BE2C (cell line): ENCODE measurements at regions not wholly inside any gene's neighbourhood (a gene's known extent, or its start where the extent isn't known, plus 50 kb on each side); places are given as distances from the start of the nearest gene placed in this dataset.

Experiments used
- DNase-seq: peaks from one replicate; pipeline ENCODE4 v3.0.0-alpha.2; 2020
- H3K27me3 ChIP-seq: fragments of 250-450 bp; sonication (Bioruptor Pico); 2 replicates; pipeline ENCODE4 v1.5.1; 2020; ENCODE audit warnings: mild to moderate bottlenecking
- H3K36me3 ChIP-seq: fragments of 250-450 bp; sonication (Bioruptor Pico); 2 replicates; pipeline ENCODE4 v1.5.1; 2020; ENCODE audit warnings: mild to moderate bottlenecking
- H3K4me1 ChIP-seq: fragments of 250-450 bp; sonication (Bioruptor Pico); 2 replicates; pipeline ENCODE4 v1.5.1; 2020
- H3K4me3 ChIP-seq: 2 replicates; pipeline ENCODE4 v1.5.1; 2011; ENCODE audit warnings: low read depth, low read length
- H3K9me3 ChIP-seq: fragments of 250-450 bp; sonication (Bioruptor Pico); 2 replicates; pipeline ENCODE4 v1.5.1; 2020
- TF ChIP-seq, protein P1 (sequence below): IDR thresholded peaks from 2 replicates; pipeline ENCODE4 v1.5.1; 2012; ENCODE audit warnings: mild to moderate bottlenecking, low read depth, low read length

DNA sequence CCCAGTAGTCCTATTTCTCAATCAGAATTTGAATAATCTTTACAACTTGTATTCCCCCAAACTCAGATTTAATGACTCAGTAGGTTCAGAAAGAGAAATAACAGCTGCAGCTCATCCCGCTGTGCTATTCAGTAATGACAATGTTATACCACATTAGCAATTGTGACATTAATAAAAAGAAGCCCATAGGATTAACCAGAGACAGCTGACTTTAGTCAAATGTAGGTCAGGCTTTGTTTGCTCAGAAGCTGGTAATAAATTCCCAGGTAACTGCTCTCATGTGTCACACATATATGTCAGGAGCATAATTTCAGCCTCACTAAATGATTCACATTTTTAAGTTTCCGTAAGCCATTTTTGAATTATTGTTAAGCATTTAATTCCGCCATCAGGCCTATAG lies 222.0 kb upstream of the UBE2E2 start:
- no peak overlapping the region for H3K4me3 ChIP-seq
- H3K36me3 ChIP-seq: no peaks in the 10 kb centered on the region
- no peaks in the 10 kb centered on the region for H3K4me1 ChIP-seq
- no peaks in the 10 kb centered on the region for H3K27me3 ChIP-seq
- no peak for DNase-seq
- H3K9me3 ChIP-seq: no peaks in the 10 kb centered on the region
- TF ChIP-seq, protein P1, sequence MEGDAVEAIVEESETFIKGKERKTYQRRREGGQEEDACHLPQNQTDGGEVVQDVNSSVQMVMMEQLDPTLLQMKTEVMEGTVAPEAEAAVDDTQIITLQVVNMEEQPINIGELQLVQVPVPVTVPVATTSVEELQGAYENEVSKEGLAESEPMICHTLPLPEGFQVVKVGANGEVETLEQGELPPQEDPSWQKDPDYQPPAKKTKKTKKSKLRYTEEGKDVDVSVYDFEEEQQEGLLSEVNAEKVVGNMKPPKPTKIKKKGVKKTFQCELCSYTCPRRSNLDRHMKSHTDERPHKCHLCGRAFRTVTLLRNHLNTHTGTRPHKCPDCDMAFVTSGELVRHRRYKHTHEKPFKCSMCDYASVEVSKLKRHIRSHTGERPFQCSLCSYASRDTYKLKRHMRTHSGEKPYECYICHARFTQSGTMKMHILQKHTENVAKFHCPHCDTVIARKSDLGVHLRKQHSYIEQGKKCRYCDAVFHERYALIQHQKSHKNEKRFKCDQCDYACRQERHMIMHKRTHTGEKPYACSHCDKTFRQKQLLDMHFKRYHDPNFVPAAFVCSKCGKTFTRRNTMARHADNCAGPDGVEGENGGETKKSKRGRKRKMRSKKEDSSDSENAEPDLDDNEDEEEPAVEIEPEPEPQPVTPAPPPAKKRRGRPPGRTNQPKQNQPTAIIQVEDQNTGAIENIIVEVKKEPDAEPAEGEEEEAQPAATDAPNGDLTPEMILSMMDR: no peak

DNA sequence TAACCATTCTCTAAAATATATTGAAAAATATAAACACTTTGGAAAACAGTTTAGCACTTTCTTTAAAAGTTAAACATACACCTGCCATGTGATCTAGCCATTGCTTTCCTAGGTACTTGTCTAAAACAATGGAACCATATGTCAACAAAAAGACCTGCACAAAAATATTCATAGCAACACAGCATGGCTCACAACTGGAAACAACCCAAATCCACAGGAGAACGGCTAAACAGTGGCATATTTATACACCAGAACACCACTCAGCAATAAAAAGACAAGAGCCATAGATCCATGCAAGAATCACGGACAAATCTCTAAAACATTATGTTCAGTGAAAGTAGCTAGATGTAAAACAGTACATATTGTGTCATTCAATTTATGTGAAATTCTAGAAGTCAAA lies 221.3 kb upstream of the UBE2E2 start:
- no peak for DNase-seq
- TF ChIP-seq, protein P1: no peak
- no peaks in the 10 kb centered on the region for H3K4me1 ChIP-seq
- H3K4me3 ChIP-seq: no peak overlapping the region
- no peaks in the 10 kb centered on the region for H3K36me3 ChIP-seq
- H3K27me3 ChIP-seq: no peaks in the 10 kb centered on the region
- no peaks in the 10 kb centered on the region for H3K9me3 ChIP-seq

DNA sequence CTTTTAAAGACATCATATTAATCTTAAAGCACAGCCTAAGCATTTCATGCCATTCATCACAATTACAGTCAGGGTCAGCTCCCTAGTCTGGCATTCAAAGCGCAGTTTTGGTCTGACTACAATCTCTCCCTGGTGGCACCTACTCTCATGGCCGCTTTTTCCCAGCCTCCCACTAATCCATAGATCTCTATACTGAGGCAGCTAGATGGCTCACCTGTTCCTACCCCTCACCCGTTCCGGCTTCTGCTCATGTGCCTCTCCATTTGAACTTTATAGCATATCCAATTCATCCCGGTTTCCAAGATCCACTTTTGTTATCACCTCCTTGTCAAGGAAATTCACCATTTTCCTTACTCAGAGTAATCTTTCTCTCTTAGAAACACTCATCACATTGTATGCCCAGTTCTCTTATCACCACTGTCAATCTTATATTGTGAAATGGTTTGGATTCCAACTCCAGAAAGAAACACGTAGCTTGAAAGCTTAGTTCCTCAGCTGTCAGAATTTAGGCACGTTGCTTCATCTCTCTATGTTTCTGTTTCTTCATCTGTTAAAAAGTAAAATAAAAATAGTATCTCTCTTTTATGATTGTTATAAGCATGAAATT lies 220.0 kb upstream of the UBE2E2 start:
- Histone ChIP-seq H3K9me3 (no peaks in the 10 kb centered on the region), H3K4me3 (no peak overlapping the region), H3K4me1 (no peaks in the 10 kb centered on the region), H3K36me3 (no peaks in the 10 kb centered on the region), H3K27me3 (no peaks in the 10 kb centered on the region)
- no peak for DNase-seq
- TF ChIP-seq, protein P1: no peak

DNA sequence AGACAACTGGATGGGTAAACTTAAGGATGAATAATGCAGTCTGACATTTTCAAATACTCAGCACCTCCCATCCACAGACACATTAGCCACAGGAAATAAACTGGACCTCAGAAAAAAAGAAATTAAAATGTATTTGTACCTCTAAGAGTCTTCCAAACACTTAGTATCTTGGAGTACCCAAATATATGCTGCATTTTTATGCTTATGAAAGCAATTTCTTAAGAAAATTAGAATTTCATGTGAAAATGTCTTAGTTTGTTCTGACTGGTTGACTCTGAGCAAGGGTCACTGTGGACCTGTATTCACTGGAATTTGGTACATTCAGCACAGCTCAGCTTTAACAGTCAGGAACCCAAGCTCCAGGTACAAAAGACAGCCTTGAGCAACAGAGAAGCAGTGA lies 216.2 kb upstream of the UBE2E2 start:
- no peak overlapping the region for H3K4me3 ChIP-seq
- no peak for DNase-seq
- H3K9me3 ChIP-seq: no peaks in the 10 kb centered on the region
- TF ChIP-seq, protein P1: no peak
- H3K27me3 ChIP-seq: no peaks in the 10 kb centered on the region
- no peaks in the 10 kb centered on the region for H3K36me3 ChIP-seq
- no peaks in the 10 kb centered on the region for H3K4me1 ChIP-seq

DNA sequence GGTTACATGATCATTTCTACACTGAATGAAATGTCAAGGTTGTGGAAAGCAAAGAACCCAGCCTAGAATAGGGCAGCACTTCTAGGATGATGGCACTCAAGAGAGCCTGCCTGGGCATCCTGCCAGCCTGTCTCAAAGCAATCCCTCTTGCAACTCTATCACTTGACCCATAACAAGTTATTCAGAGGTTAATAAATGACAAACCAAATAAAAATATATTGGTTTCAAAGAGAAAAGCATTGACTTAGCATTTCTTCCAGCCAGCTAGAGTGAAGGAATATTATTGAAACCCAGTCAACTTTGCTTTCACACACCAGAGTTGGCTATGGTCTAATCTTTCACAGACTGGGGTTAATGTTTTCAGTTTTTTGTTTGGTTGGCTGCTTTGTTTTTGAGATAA lies 214.6 kb upstream of the UBE2E2 start:
- Histone ChIP-seq H3K9me3 (no peaks in the 10 kb centered on the region), H3K27me3 (no peaks in the 10 kb centered on the region), H3K4me3 (no peak overlapping the region), H3K36me3 (no peaks in the 10 kb centered on the region), H3K4me1 (no peaks in the 10 kb centered on the region)
- TF ChIP-seq, protein P1: no peak
- DNase-seq: no peak

DNA sequence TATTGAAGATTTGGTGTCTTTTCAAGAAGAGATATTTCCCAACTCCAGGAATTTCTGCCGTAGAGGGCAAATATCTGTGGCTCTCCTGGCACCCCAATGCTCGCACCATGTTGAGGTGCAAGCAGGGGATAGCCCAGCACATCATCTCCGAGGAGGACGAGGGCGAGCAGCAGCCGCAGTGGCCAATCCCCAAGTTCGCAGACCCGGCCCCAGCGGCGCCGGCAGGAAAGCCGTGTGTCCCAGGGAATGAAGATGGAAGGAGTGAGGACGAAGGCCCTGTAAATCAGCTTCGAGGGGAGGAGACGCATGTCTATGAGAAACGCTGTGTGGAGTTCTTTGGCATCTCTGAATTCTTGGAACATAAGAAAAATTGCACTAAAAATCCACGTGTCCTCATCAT lies 213.4 kb upstream of the UBE2E2 start:
- no peak for DNase-seq
- Histone ChIP-seq H3K4me1 (no peaks in the 10 kb centered on the region), H3K9me3 (no peaks in the 10 kb centered on the region), H3K36me3 (no peaks in the 10 kb centered on the region), H3K4me3 (no peak overlapping the region), H3K27me3 (no peaks in the 10 kb centered on the region)
- TF ChIP-seq, protein P1: no peak
